ENCODE measurements at regions not wholly inside any gene's neighbourhood (a gene's known extent, or its start where the extent isn't known, plus 50 kb on each side); places are given as distances from the start of the nearest gene placed in this dataset.

DNA sequence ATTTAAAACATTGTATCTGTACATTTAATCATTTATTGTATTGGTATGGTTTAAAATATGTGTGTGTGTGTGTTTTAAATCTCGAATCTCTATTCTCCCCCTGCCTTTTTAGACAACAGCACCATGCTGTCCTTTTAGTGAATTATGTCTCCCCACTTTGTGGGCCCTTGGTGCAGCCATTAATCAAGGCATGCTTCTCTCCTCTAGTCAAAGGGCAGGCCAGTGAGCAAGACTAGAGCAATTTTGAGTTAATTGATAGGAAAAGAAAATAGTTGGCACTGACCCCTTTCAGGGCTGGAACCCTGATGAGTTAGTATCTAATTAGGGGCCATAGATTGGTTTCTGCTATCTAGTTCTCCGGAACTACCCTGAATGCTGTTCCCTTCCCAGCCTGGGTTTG lies 111.0 kb downstream of the MAIP1 start:
- TF ChIP-seq POLR2A (IDR thresholded peaks at IDR 0.05) (no peak), CTCF (IDR thresholded peaks at IDR 0.05 in 4 of 5, conservative IDR thresholded peaks at IDR 0.05 in 1 of 5) (no peak)
